D721Med (cell line): ENCODE measurements at regions not wholly inside any gene's neighbourhood (a gene's known extent, or its start where the extent isn't known, plus 50 kb on each side); places are given as distances from the start of the nearest gene placed in this dataset.

Experiments used
- DNase-seq: peaks from one replicate; pipeline ENCODE4 v3.0.0; 2011; ENCODE audit warnings: low spot score; ENCODE audit not compliant: insufficient read length
- FAIRE-seq: peaks from 2 replicates; lab custom pipeline; 2011; peaks lifted over from hg19 to GRCh38; lab: Jason Lieb, UNC
- CTCF ChIP-seq: IDR thresholded peaks from 2 replicates; pipeline ENCODE4 v1.5.1; 2012; ENCODE audit warnings: mild to moderate bottlenecking, control low read depth; ENCODE audit not compliant: insufficient read depth; ENCODE audit errors: missing control alignments

- no peak for TF ChIP-seq CTCF
Measured at GRCh38 chr12:89173096-89173495, 179.2 kb downstream of the DUSP6 start.

GRCh38 chr12:89172224-89172623 is 180.1 kb downstream of the DUSP6 start:
- DNase-seq (no peak), FAIRE-seq (peak; percentile 66)
- TF ChIP-seq CTCF: no peak

More at GRCh38 chr12:89173096-89173495, 179.2 kb downstream of the DUSP6 start:
- DNase-seq (no peak), FAIRE-seq (no peak)

GRCh38 chr12:89169321-89169720 is 183.0 kb downstream of the DUSP6 start:
- no peak for TF ChIP-seq CTCF
- DNase-seq (no peak), FAIRE-seq (no peak)

GRCh38 chr12:89167986-89168385 is 184.3 kb downstream of the DUSP6 start:
- no peak for DNase-seq
- no peak for FAIRE-seq
- TF ChIP-seq CTCF: no peak

GRCh38 chr12:89166525-89166934 is 185.8 kb downstream of the DUSP6 start:
- TF ChIP-seq CTCF: no peak
- DNase-seq (no peak), FAIRE-seq (no peak)

- TF ChIP-seq CTCF: no peak
- FAIRE-seq (no peak), DNase-seq (no peak)
Measured at GRCh38 chr12:89166121-89166520, 186.2 kb downstream of the DUSP6 start.

GRCh38 chr12:89165703-89166102 is 186.6 kb downstream of the DUSP6 start:
- TF ChIP-seq CTCF: no peak
- DNase-seq (no peak), FAIRE-seq (no peak)
